K562 (cell line): ENCODE measurements at regions not wholly inside any gene's neighbourhood (a gene's known extent, or its start where the extent isn't known, plus 50 kb on each side); places are given as distances from the start of the nearest gene placed in this dataset.

Experiments
- ATAC-seq: fragments of 200-7000 bp; cut with Tn5 transposase; 3 replicates; pipeline ENCODE4 v1.9.1; 2020; ENCODE audit warnings: moderate library complexity
- BruUV-seq: library from RNA; stranded (reverse); fragments of 400-500 nt; replicated peaks from 2 replicates; lab custom pipeline; 2021; lab: Mats Ljungman, UMichigan
- CTCF ChIA-PET: fragments of 300-600 bp; formaldehyde crosslinking; extraction: SDS; loops from one replicate; lab custom pipeline; 2021; ENCODE audit warnings: low intra/inter-chr PET ratio; lab: Yijun Ruan, JAX
- POLR2A ChIA-PET: fragments of 300-600, 350-650 bp; sonication (Branson Sonifier 250); formaldehyde crosslinking; extraction: SDS; loops from one replicate; lab custom pipeline; 2021; ENCODE audit warnings: antibody characterized with exemption, inconsistent platforms; lab: Yijun Ruan, JAX
- DNase-seq, 4 experiments: peaks; one replicate each; pipeline versions ENCODE4 v3.0.0 to v3.0.0-alpha.2; 2011 to 2018; ENCODE audit warnings: low spot score in 3 of 4, mixed read lengths in 3 of 4; ENCODE audit errors: extremely low read depth in 1 of 4
- FAIRE-seq: peaks from 2 replicates; lab custom pipeline; 2011; peaks lifted over from hg19 to GRCh38; lab: Jason Lieb, UNC
- H2AFZ ChIP-seq: 2 replicates; pipeline ENCODE4 v1.6.0; 2011; ENCODE audit warnings: low read depth, low read length, control low read depth, inconsistent platforms
- H3K27ac ChIP-seq: fragments of 200-600 bp; 3 replicates; pipeline ENCODE4 v1.8.0; 2011; ENCODE audit warnings: low read depth, mild to moderate bottlenecking, control low read depth, inconsistent platforms, low read length, moderate library complexity, mixed read lengths; ENCODE audit errors: extremely low read depth
- H3K27me3 ChIP-seq, 2 experiments: fragments of 300-600 bp in 1 of 2; 2 replicates in 1 of 2; 3 replicates in 1 of 2; pipeline versions ENCODE4 v1.6.0 to v1.8.0; 2011; ENCODE audit warnings: inconsistent platforms in 2 of 2, low read length in 2 of 2, mild to moderate bottlenecking in 1 of 2, mixed read lengths in 1 of 2, moderate library complexity in 1 of 2; ENCODE audit not compliant: control insufficient read depth in 2 of 2, insufficient read depth in 2 of 2
- H3K36me3 ChIP-seq: fragments of 300-600 bp; 3 replicates; pipeline ENCODE4 v1.8.0; 2011; ENCODE audit warnings: mild to moderate bottlenecking, low read length, inconsistent platforms; ENCODE audit not compliant: control insufficient read depth, insufficient read depth
- H3K4me1 ChIP-seq, 2 experiments: fragments of 200-600 bp in 1 of 2; replicated peaks in 1 of 2; 2 replicates in 1 of 2; 3 replicates in 1 of 2; pipeline versions ENCODE4 v1.5.1 to v1.8.0; 2011; ENCODE audit warnings: inconsistent platforms in 2 of 2, low read length in 2 of 2, mild to moderate bottlenecking in 1 of 2, mixed read lengths in 1 of 2, moderate library complexity in 1 of 2; ENCODE audit not compliant: control insufficient read depth in 2 of 2, insufficient read depth in 2 of 2
- H3K4me2 ChIP-seq: 2 replicates; pipeline ENCODE4 v1.6.1; 2011; ENCODE audit warnings: low read length, control low read depth, inconsistent platforms, mixed read lengths; ENCODE audit not compliant: insufficient read depth
- H3K4me3 ChIP-seq: fragments of 200-600 bp; sonication (generic), shearing (Covaris generic); 2 replicates; pipeline ENCODE4 v1.5.1; 2016; ENCODE audit warnings: control low read depth, inconsistent platforms
- H3K79me2 ChIP-seq: fragments of 200-600 bp; 3 replicates; pipeline ENCODE4 v1.8.0; 2011; ENCODE audit warnings: low read length, inconsistent platforms; ENCODE audit not compliant: control insufficient read depth, insufficient read depth
- H3K9ac ChIP-seq, 2 experiments: 2 replicates each; pipeline versions ENCODE4 v1.6.0 to v1.6.1; 2011; ENCODE audit warnings: low read depth in 2 of 2, low read length in 2 of 2, control low read depth in 1 of 2, inconsistent platforms in 1 of 2, mild to moderate bottlenecking in 1 of 2, mixed read lengths in 1 of 2; ENCODE audit not compliant: insufficient read depth in 1 of 2
- H3K9me1 ChIP-seq: one replicate; pipeline ENCODE4 v1.6.0; 2011; ENCODE audit warnings: inconsistent platforms, mild to moderate bottlenecking, low read length, moderate library complexity; ENCODE audit not compliant: control insufficient read depth, insufficient read depth
- H3K9me3 ChIP-seq: replicated peaks from 2 replicates; pipeline ENCODE4 v1.5.1; 2011; ENCODE audit warnings: low read depth, low read length, inconsistent platforms; ENCODE audit not compliant: control insufficient read depth, insufficient read depth
- H4K20me1 ChIP-seq: replicated peaks from 2 replicates; pipeline ENCODE4 v1.6.1; 2011; ENCODE audit warnings: low read length, inconsistent platforms, mixed read lengths; ENCODE audit not compliant: control insufficient read depth, insufficient read depth
- COPS2 ChIP-seq: fragments of 450-650 bp; conservative IDR thresholded peaks from 2 replicates; pipeline ENCODE4 v1.6.1; 2016; ENCODE audit warnings: mild to moderate bottlenecking, moderate library complexity
- FOXK1 ChIP-seq: sonication (generic); formaldehyde crosslinking; IDR thresholded peaks from 2 replicates; pipeline ENCODE4 v1.8.0; 2022; ENCODE audit warnings: missing genetic modification reagents, mild to moderate bottlenecking, borderline replicate concordance
- GABPB2 ChIP-seq: fragments of 250-450 bp; sonication (Bioruptor Pico); conservative IDR thresholded peaks from 2 replicates; pipeline ENCODE4 v1.5.1; 2021; ENCODE audit warnings: mild to moderate bottlenecking
- MTF1 ChIP-seq: fragments of 250-450 bp; sonication (Bioruptor Pico); IDR thresholded peaks from 2 replicates; pipeline ENCODE4 v1.9.0; 2021; ENCODE audit warnings: moderate library complexity, mild to moderate bottlenecking, inconsistent platforms, borderline replicate concordance
- MYC ChIP-seq, 2 experiments: fragments of 250-450 bp in 1 of 2; sonication (Bioruptor Pico) in 1 of 2; IDR thresholded peaks; 2 replicates each; pipeline versions ENCODE4 v1.5.1 to v1.6.1; 2012 to 2021; ENCODE audit warnings: low read depth in 2 of 2, borderline replicate concordance in 1 of 2, improper control_type of control experiment in 1 of 2, low read length in 1 of 2, mild to moderate bottlenecking in 1 of 2, moderate library complexity in 1 of 2
- MYNN ChIP-seq, 2 experiments: sonication (generic); formaldehyde crosslinking in 1 of 2; IDR thresholded peaks; 2 replicates each; pipeline versions ENCODE4 v1.5.0 to v1.6.1; 2016 to 2020; ENCODE audit warnings: antibody characterized with exemption in 1 of 2, missing genetic modification reagents in 1 of 2
- NEUROD1 ChIP-seq: fragments of 150-350 bp; IDR thresholded peaks from 2 replicates; pipeline ENCODE4 v1.6.1; 2014; ENCODE audit warnings: borderline replicate concordance, low read length, low read depth; ENCODE audit not compliant: partially characterized antibody
- NFXL1 ChIP-seq: fragments of 450-650 bp; formaldehyde crosslinking; IDR thresholded peaks from 2 replicates; pipeline ENCODE4 v1.4.0; 2021; ENCODE audit warnings: mild to moderate bottlenecking
- STAT5A ChIP-seq: IDR thresholded peaks from 2 replicates; pipeline ENCODE4 v1.6.1; 2012; ENCODE audit warnings: low read length, inconsistent platforms, borderline replicate concordance
- TBP ChIP-seq: optimal IDR thresholded peaks from 2 replicates; pipeline ENCODE3; 2011; ENCODE audit warnings: low read depth, low read length, improper control_type of control experiment
- ZNF124 ChIP-seq: sonication (generic); formaldehyde crosslinking; IDR thresholded peaks from 2 replicates; pipeline ENCODE4 v1.8.1; 2022; ENCODE audit warnings: missing genetic modification reagents
- ZNF324 ChIP-seq: fragments of 250-450 bp; sonication (Bioruptor Pico); IDR thresholded peaks from 2 replicates; pipeline ENCODE4 v1.4.0; 2020; ENCODE audit warnings: mild to moderate bottlenecking
- WGBS: fragments of 100-300 bp; shearing (Covaris generic); methylation state at CpG from one replicate; pipeline ENCODE4 v1.1.6; 2016; ENCODE audit warnings: low coverage, mixed read lengths; ENCODE audit not compliant: insufficient coverage; ENCODE audit errors: missing lambda C conversion rate; 5-methylcytosine and 5-hydroxymethylcytosine counted together
- in situ Hi-C: fragments of 300-500 bp; cut with MboI; formaldehyde crosslinking; loops from 4 replicates; pipeline ENCODE4 v1.15.0; 2018; ENCODE audit warnings: inconsistent platforms, mixed read lengths
- intact Hi-C: fragments of 100-400 bp; cut with micrococcal nuclease; formaldehyde crosslinking; loops from 2 replicates; pipeline ENCODE4 v1.14.2; 2022
- TF ChIP-seq, protein P1 (sequence below): fragments of 450-650 bp; IDR thresholded peaks from 2 replicates; pipeline ENCODE4 v1.7.0; 2016; ENCODE audit warnings: borderline replicate concordance
- TF ChIP-seq, protein P2 (sequence below): fragments of 250-450 bp; sonication (Bioruptor Pico); IDR thresholded peaks from 2 replicates; pipeline ENCODE4 v1.4.0; 2020; ENCODE audit warnings: borderline replicate concordance

GRCh38 chr19:28065026-28065425, 1147.9 kb downstream of the UQCRFS1 start:
- BruUV-seq = no TSS peak
- Histone ChIP-seq H3K4me2 (no peak overlapping the region), H3K36me3 (no peaks in the 10 kb centered on the region), H2AFZ (no peak overlapping the region), H3K9me3 (no peaks in the 10 kb centered on the region), H3K27me3 (no peaks in the 10 kb centered on the region), H3K4me1 (no peaks in the 10 kb centered on the region), H3K4me3 (no peak overlapping the region), H4K20me1 (no peaks in the 10 kb centered on the region), H3K9me1 (no peaks in the 10 kb centered on the region), H3K9ac (no peak overlapping the region), H3K27ac (no peak overlapping the region), H3K79me2 (no peaks in the 10 kb centered on the region)
- ChIA-PET CTCF (no interaction called here), POLR2A (no interaction called here)
- FAIRE-seq (no peak), ATAC-seq (no peak), DNase-seq (no peak)
- intact Hi-C loops (no loop called here), in situ Hi-C loops (no loop called here)
- TF ChIP-seq MTF1 (CRISPR knock-in tag) = no peak
- TF ChIP-seq MYC (IDR thresholded peaks at IDR 0.05; ENCODE audit: low read depth, low read length) = no peak
- TF ChIP-seq MYC (CRISPR knock-in tag; IDR thresholded peaks at IDR 0.05; ENCODE audit: borderline replicate concordance, low read depth) = no peak
- no peak for TF ChIP-seq ZNF124 (CRISPR knock-in tag)
- no peak for TF ChIP-seq TBP
- no peak for TF ChIP-seq GABPB2
- no peak for TF ChIP-seq COPS2
- TF ChIP-seq, protein P1, sequence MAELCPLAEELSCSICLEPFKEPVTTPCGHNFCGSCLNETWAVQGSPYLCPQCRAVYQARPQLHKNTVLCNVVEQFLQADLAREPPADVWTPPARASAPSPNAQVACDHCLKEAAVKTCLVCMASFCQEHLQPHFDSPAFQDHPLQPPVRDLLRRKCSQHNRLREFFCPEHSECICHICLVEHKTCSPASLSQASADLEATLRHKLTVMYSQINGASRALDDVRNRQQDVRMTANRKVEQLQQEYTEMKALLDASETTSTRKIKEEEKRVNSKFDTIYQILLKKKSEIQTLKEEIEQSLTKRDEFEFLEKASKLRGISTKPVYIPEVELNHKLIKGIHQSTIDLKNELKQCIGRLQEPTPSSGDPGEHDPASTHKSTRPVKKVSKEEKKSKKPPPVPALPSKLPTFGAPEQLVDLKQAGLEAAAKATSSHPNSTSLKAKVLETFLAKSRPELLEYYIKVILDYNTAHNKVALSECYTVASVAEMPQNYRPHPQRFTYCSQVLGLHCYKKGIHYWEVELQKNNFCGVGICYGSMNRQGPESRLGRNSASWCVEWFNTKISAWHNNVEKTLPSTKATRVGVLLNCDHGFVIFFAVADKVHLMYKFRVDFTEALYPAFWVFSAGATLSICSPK = no peak
- no peak for TF ChIP-seq ZNF324
- no peak for TF ChIP-seq MYNN (IDR thresholded peaks at IDR 0.05)
- no peak for TF ChIP-seq MYNN (CRISPR knock-in tag; IDR thresholded peaks at IDR 0.05)
- no peak for TF ChIP-seq STAT5A
- no peak for TF ChIP-seq FOXK1 (CRISPR knock-in tag)
- TF ChIP-seq NFXL1 (CRISPR knock-in tag) = no peak
- TF ChIP-seq, protein P2, sequence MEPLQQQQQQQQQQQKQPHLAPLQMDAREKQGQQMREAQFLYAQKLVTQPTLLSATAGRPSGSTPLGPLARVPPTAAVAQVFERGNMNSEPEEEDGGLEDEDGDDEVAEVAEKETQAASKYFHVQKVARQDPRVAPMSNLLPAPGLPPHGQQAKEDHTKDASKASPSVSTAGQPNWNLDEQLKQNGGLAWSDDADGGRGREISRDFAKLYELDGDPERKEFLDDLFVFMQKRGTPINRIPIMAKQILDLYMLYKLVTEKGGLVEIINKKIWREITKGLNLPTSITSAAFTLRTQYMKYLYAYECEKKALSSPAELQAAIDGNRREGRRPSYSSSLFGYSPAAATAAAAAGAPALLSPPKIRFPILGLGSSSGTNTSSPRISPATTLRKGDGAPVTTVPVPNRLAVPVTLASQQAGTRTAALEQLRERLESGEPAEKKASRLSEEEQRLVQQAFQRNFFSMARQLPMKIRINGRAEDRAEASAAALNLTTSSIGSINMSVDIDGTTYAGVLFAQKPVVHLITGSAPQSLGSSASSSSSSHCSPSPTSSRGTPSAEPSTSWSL (CRISPR knock-in tag) = no peak
- TF ChIP-seq NEUROD1 = no peak
- 0% methylated on average over 1 of the region's 1 CpG for WGBS
